MM.1S (cell line): ENCODE measurements at regions not wholly inside any gene's neighbourhood (a gene's known extent, or its start where the extent isn't known, plus 50 kb on each side); places are given as distances from the start of the nearest gene placed in this dataset.

Experiments used
- EZH2 ChIP-seq: fragments of 300-600 bp; sonication (generic); optimal IDR thresholded peaks from 2 replicates; pipeline ENCODE3; 2017; ENCODE audit warnings: low read depth, mild to moderate bottlenecking, antibody characterized with exemption, low read length, mixed read lengths
- EZH2phosphoT487 ChIP-seq: fragments of 300-600 bp; sonication (generic); IDR thresholded peaks from 2 replicates; pipeline ENCODE4 v1.6.1; 2018; ENCODE audit warnings: antibody characterized with exemption, low read length
- TF ChIP-seq, protein P1 (sequence below): fragments of 300-600 bp; sonication (generic); IDR thresholded peaks from 2 replicates; pipeline ENCODE4 v1.5.1; 2016; ENCODE audit warnings: antibody characterized with exemption, low read length, mixed read lengths

DNA sequence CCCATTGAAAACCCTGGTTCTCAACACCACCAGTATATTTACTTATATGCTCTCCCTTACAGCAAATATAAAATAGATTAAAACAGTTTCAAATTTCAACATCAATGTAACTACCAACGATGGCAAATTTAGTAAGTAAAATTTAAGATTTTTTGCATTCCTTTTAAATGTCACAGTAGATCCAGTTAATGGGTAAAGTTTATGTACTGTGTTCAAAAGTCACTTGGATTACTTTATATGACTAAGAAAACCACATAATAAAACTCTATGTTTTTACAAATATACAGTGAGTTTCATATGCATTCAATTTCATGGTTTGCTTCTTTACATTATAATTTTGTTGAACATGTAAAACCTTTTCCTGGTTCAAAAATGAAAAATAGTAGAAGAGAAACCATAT lies 364.6 kb downstream of the AASDHPPT start:
- TF ChIP-seq EZH2: no peak
- TF ChIP-seq, protein P1, sequence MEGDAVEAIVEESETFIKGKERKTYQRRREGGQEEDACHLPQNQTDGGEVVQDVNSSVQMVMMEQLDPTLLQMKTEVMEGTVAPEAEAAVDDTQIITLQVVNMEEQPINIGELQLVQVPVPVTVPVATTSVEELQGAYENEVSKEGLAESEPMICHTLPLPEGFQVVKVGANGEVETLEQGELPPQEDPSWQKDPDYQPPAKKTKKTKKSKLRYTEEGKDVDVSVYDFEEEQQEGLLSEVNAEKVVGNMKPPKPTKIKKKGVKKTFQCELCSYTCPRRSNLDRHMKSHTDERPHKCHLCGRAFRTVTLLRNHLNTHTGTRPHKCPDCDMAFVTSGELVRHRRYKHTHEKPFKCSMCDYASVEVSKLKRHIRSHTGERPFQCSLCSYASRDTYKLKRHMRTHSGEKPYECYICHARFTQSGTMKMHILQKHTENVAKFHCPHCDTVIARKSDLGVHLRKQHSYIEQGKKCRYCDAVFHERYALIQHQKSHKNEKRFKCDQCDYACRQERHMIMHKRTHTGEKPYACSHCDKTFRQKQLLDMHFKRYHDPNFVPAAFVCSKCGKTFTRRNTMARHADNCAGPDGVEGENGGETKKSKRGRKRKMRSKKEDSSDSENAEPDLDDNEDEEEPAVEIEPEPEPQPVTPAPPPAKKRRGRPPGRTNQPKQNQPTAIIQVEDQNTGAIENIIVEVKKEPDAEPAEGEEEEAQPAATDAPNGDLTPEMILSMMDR: no peak
- TF ChIP-seq EZH2phosphoT487: no peak
